ENCODE measurements at regions not wholly inside any gene's neighbourhood (a gene's known extent, or its start where the extent isn't known, plus 50 kb on each side); places are given as distances from the start of the nearest gene placed in this dataset.

GRCh38 chr3:118226206-118226605 is 808.4 kb downstream of the IGSF11 start:
- H3K27ac Mint-ChIP-seq (ENCODE audit: unreplicated experiment), result no peak overlapping the region
- no peak overlapping the region for H3K4me3 Mint-ChIP-seq (ENCODE audit: low read depth, unreplicated experiment)
- H3K36me3 Mint-ChIP-seq (ENCODE audit: insufficient read depth, unreplicated experiment), result no peaks in the 10 kb centered on the region
- intact Hi-C loops (cut with micrococcal nuclease; ENCODE audit: unreplicated experiment), result no loop called here
- no TSS peak for BruUV-seq (replicated peaks)
- H3K9me3 Mint-ChIP-seq (ENCODE audit: low read depth, unreplicated experiment), result peaks cover 7% of the 10 kb centered on the region
- CTCF ChIA-PET, result no interaction called here
- no peak for DNase-seq
- no peaks in the 10 kb centered on the region for H3K4me1 Mint-ChIP-seq (ENCODE audit: low read depth, unreplicated experiment)
- no peaks in the 10 kb centered on the region for H3K27me3 Mint-ChIP-seq (ENCODE audit: unreplicated experiment)
- TF ChIP-seq CTCF (IDR thresholded peaks at IDR 0.05; ENCODE audit: unreplicated experiment), result no peak

- BruUV-seq (replicated peaks), result no TSS peak
- DNase-seq, result no peak
- Mint-ChIP-seq H3K27me3 (ENCODE audit: unreplicated experiment) (no peaks in the 10 kb centered on the region), H3K4me1 (ENCODE audit: low read depth, unreplicated experiment) (no peaks in the 10 kb centered on the region), H3K9me3 (ENCODE audit: low read depth, unreplicated experiment) (peaks cover 6% of the 10 kb centered on the region), H3K4me3 (ENCODE audit: low read depth, unreplicated experiment) (no peak overlapping the region), H3K36me3 (ENCODE audit: insufficient read depth, unreplicated experiment) (no peaks in the 10 kb centered on the region), H3K27ac (ENCODE audit: unreplicated experiment) (no peak overlapping the region)
- intact Hi-C loops (cut with micrococcal nuclease; ENCODE audit: unreplicated experiment), result no loop called here
- no peak for TF ChIP-seq CTCF (IDR thresholded peaks at IDR 0.05; ENCODE audit: unreplicated experiment)
- CTCF ChIA-PET, result no interaction called here
These were observed 807.5 kb downstream of the IGSF11 start for GRCh38 chr3:118227191-118227590.

- no peaks in the 10 kb centered on the region for H3K36me3 Mint-ChIP-seq (ENCODE audit: insufficient read depth, unreplicated experiment)
- intact Hi-C loops (cut with micrococcal nuclease; ENCODE audit: unreplicated experiment), result no loop called here
- BruUV-seq (replicated peaks), result no TSS peak
- DNase-seq, result no peak
- no peak overlapping the region for H3K4me3 Mint-ChIP-seq (ENCODE audit: low read depth, unreplicated experiment)
- no peaks in the 10 kb centered on the region for H3K4me1 Mint-ChIP-seq (ENCODE audit: low read depth, unreplicated experiment)
- no peak for TF ChIP-seq CTCF (IDR thresholded peaks at IDR 0.05; ENCODE audit: unreplicated experiment)
- CTCF ChIA-PET, result no interaction called here
- peaks cover 8% of the 10 kb centered on the region for H3K9me3 Mint-ChIP-seq (ENCODE audit: low read depth, unreplicated experiment)
- no peak overlapping the region for H3K27ac Mint-ChIP-seq (ENCODE audit: unreplicated experiment)
- no peaks in the 10 kb centered on the region for H3K27me3 Mint-ChIP-seq (ENCODE audit: unreplicated experiment)
These were observed 806.5 kb downstream of the IGSF11 start for GRCh38 chr3:118228151-118228550.

DNA sequence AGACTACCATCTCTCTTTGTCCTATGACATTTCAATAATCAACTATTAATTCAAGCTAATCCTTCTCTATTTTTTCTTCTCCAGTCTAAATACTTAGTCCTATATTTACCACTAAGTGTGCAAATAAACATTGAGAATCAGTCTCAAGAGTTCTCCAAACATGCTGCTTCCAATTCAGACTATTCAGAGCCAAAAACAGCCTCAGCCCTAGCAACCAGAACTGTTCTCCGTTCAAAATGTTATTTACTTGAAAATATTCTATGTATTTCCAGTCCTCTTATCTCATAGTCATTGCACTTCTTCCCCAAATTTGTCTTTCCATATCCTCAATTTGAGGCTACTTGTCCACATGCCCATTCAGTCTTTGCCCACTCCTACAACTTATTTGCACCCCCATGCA is 805.5 kb downstream of the IGSF11 start:
- no peaks in the 10 kb centered on the region for H3K27me3 Mint-ChIP-seq (ENCODE audit: unreplicated experiment)
- H3K9me3 Mint-ChIP-seq (ENCODE audit: low read depth, unreplicated experiment), result peaks cover 8% of the 10 kb centered on the region
- intact Hi-C loops (cut with micrococcal nuclease; ENCODE audit: unreplicated experiment), result no loop called here
- BruUV-seq (replicated peaks), result no TSS peak
- H3K4me1 Mint-ChIP-seq (ENCODE audit: low read depth, unreplicated experiment), result no peaks in the 10 kb centered on the region
- CTCF ChIA-PET, result interaction anchor here (1.1 kb wide), 1 partner anchor 12 kb away, joined by 5 read pairs; no protein-coding TSS in a partner anchor
- DNase-seq, result no peak
- no peak overlapping the region for H3K4me3 Mint-ChIP-seq (ENCODE audit: low read depth, unreplicated experiment)
- no peak for TF ChIP-seq CTCF (IDR thresholded peaks at IDR 0.05; ENCODE audit: unreplicated experiment)
- no peak overlapping the region for H3K27ac Mint-ChIP-seq (ENCODE audit: unreplicated experiment)
- H3K36me3 Mint-ChIP-seq (ENCODE audit: insufficient read depth, unreplicated experiment), result no peaks in the 10 kb centered on the region

GRCh38 chr3:118231578-118231977 is 803.1 kb downstream of the IGSF11 start:
- no peaks in the 10 kb centered on the region for H3K4me1 Mint-ChIP-seq (ENCODE audit: low read depth, unreplicated experiment)
- H3K27me3 Mint-ChIP-seq (ENCODE audit: unreplicated experiment), result no peaks in the 10 kb centered on the region
- H3K9me3 Mint-ChIP-seq (ENCODE audit: low read depth, unreplicated experiment), result peaks cover 8% of the 10 kb centered on the region
- no peak for DNase-seq
- no peak overlapping the region for H3K27ac Mint-ChIP-seq (ENCODE audit: unreplicated experiment)
- intact Hi-C loops (cut with micrococcal nuclease; ENCODE audit: unreplicated experiment), result no loop called here
- CTCF ChIA-PET, result no interaction called here
- no peak overlapping the region for H3K4me3 Mint-ChIP-seq (ENCODE audit: low read depth, unreplicated experiment)
- no peaks in the 10 kb centered on the region for H3K36me3 Mint-ChIP-seq (ENCODE audit: insufficient read depth, unreplicated experiment)
- TF ChIP-seq CTCF (IDR thresholded peaks at IDR 0.05; ENCODE audit: unreplicated experiment), result no peak
- BruUV-seq (replicated peaks), result no TSS peak
